ENCODE measurements at regions not wholly inside any gene's neighbourhood (a gene's known extent, or its start where the extent isn't known, plus 50 kb on each side); places are given as distances from the start of the nearest gene placed in this dataset.
A peak's percentile ranks its signal among the peaks of the same experiment; 100 is the strongest.

- DNase-seq (ENCODE audit: low read depth), result no peak
- no peak overlapping the region for H3K4me3 ChIP-seq (ENCODE audit: low read length)
- no peak for TF ChIP-seq CTCF (IDR thresholded peaks at IDR 0.05; ENCODE audit: insufficient read depth, low read depth, low read length, missing control alignments)
Observed at GRCh38 chr20:52738081-52738480, 234.1 kb upstream of the TSHZ2 start.

GRCh38 chr20:52736507-52736906 lies 235.7 kb upstream of the TSHZ2 start:
- no peak for DNase-seq (ENCODE audit: low read depth)
- TF ChIP-seq CTCF (IDR thresholded peaks at IDR 0.05; ENCODE audit: insufficient read depth, low read depth, low read length, missing control alignments), result no peak
- H3K4me3 ChIP-seq (ENCODE audit: low read length), result no peak overlapping the region

GRCh38 chr20:52731093-52731492 lies 241.1 kb upstream of the TSHZ2 start:
- TF ChIP-seq CTCF (IDR thresholded peaks at IDR 0.05; ENCODE audit: insufficient read depth, low read depth, low read length, missing control alignments), result no peak
- peak; percentile 23 for DNase-seq (ENCODE audit: low read depth)
- H3K4me3 ChIP-seq (ENCODE audit: low read length), result no peak overlapping the region

- no peak for DNase-seq (ENCODE audit: low read depth)
- no peak overlapping the region for H3K4me3 ChIP-seq (ENCODE audit: low read length)
- no peak for TF ChIP-seq CTCF (IDR thresholded peaks at IDR 0.05; ENCODE audit: insufficient read depth, low read depth, low read length, missing control alignments)
Observed at GRCh38 chr20:52727740-52728456, 244.3 kb upstream of the TSHZ2 start.

GRCh38 chr20:52724541-52724940 lies 247.6 kb upstream of the TSHZ2 start:
- no peak for TF ChIP-seq CTCF (IDR thresholded peaks at IDR 0.05; ENCODE audit: insufficient read depth, low read depth, low read length, missing control alignments)
- no peak overlapping the region for H3K4me3 ChIP-seq (ENCODE audit: low read length)
- DNase-seq (ENCODE audit: low read depth), result no peak

GRCh38 chr20:52722926-52723688 lies 249.1 kb upstream of the TSHZ2 start:
- TF ChIP-seq CTCF (IDR thresholded peaks at IDR 0.05; ENCODE audit: insufficient read depth, low read depth, low read length, missing control alignments), result no peak
- H3K4me3 ChIP-seq (ENCODE audit: low read length), result no peak overlapping the region
- DNase-seq (ENCODE audit: low read depth), result no peak

Data from epithelial cell of esophagus (primary cell).